HFF-Myc (cell line): ENCODE measurements at regions not wholly inside any gene's neighbourhood (a gene's known extent, or its start where the extent isn't known, plus 50 kb on each side); places are given as distances from the start of the nearest gene placed in this dataset.

Source experiments
- DNase-seq: peaks from one replicate; pipeline ENCODE4 v3.0.0-alpha.2; 2011; ENCODE audit warnings: low read depth; ENCODE audit errors: extremely low read depth
- H3K4me3 ChIP-seq: replicated peaks from 2 replicates; pipeline ENCODE4 v1.5.1; 2011; ENCODE audit warnings: low read depth, mild to moderate bottlenecking, control low read depth, low read length
- TF ChIP-seq, protein P1 (sequence below): IDR thresholded peaks from 2 replicates; pipeline ENCODE4 v1.5.1; 2012; ENCODE audit warnings: mild to moderate bottlenecking, low read depth, low read length, control low read depth; ENCODE audit errors: missing control alignments

DNA sequence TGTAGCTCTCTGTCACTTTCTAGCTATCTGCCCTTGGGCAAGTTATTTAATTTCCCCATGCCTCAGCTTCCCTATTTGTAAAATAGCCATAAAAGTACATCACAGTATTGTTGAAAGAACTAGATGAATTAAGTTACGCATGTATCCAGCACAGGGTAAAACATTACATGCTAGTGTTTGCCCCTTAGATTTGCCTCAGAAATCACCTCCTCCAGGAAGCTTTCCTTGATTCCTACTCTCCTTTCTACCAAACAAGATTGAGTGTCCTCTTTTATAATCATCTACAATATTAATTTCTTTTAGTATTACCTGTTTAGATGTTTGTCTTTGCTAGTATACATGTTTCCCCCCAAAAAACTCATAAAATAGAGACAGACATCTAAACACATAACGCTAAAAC, 369.5 kb downstream of the GBA3 start:
- TF ChIP-seq, protein P1, sequence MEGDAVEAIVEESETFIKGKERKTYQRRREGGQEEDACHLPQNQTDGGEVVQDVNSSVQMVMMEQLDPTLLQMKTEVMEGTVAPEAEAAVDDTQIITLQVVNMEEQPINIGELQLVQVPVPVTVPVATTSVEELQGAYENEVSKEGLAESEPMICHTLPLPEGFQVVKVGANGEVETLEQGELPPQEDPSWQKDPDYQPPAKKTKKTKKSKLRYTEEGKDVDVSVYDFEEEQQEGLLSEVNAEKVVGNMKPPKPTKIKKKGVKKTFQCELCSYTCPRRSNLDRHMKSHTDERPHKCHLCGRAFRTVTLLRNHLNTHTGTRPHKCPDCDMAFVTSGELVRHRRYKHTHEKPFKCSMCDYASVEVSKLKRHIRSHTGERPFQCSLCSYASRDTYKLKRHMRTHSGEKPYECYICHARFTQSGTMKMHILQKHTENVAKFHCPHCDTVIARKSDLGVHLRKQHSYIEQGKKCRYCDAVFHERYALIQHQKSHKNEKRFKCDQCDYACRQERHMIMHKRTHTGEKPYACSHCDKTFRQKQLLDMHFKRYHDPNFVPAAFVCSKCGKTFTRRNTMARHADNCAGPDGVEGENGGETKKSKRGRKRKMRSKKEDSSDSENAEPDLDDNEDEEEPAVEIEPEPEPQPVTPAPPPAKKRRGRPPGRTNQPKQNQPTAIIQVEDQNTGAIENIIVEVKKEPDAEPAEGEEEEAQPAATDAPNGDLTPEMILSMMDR: no peak
- no peak for DNase-seq
- no peak overlapping the region for H3K4me3 ChIP-seq

DNA sequence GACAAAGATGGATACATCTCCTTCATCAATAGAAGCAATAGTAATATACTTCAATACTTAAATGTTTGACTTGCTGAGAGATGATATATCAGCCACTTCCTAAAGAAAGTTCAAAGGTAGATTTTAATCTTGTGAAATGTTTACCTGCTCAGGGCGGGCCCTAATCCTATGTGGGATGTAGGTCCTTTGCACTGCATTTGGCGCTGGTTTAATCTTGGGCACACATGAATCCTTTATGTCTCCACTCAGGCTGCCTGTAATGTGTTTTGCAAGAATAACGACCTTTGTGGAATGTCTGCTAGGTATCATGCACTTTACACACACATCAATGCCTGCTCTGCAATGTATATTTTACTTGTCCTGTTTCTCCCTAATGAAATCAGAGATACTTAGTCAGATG, 368.7 kb downstream of the GBA3 start:
- H3K4me3 ChIP-seq: no peak overlapping the region
- DNase-seq: no peak
- TF ChIP-seq, protein P1: no peak

DNA sequence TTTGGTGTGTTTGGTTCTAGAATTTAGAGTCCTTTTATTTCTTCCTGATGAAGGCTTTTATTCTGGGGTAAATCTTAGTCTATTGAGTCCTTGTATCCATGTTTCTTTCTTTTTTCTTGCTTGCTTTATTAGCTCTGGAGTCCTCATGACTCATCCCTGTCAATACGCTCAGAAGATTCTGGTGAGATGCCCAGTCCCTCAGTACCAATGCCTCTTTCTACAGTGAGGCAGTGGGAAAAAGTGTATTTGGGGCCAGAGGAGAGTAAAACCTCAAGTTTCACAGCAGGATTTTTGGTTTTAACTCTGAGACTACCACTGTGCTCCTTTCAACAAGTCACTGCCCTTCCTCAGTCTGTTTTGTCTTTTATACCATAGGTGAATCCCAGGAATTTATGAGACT, 368.0 kb downstream of the GBA3 start:
- H3K4me3 ChIP-seq: no peak overlapping the region
- no peak for DNase-seq
- TF ChIP-seq, protein P1: no peak

DNA sequence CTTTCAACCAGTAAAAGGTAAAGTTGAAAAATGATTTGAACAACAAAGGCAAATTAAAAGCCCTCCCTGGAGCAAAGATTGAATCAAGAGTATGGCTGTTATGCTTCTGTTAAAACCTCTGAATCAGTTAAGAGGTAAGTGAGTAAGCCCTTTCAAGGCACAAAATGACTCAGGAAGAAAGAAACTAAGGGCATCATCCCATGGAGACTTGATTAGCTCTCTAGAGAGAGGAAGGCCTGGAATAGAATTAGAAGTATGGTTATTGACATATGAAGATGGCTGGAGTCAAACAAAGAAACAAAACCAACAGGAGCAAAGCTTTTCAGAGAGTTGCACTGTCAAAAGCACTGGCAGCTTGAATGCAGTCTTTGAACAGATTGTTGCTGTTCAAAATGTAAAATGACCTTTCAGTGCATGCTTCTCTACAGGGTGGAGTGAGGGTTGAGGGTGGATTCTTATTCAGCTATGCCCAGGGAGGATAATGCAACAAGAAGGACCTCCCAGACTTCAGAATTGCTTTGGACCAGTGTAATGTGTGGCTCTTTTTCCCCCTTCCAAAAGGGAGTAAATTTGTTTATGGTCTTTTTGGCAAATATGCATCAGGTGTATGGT, 365.5 kb downstream of the GBA3 start:
- H3K4me3 ChIP-seq: no peak overlapping the region
- no peak for DNase-seq
- TF ChIP-seq, protein P1: no peak

DNA sequence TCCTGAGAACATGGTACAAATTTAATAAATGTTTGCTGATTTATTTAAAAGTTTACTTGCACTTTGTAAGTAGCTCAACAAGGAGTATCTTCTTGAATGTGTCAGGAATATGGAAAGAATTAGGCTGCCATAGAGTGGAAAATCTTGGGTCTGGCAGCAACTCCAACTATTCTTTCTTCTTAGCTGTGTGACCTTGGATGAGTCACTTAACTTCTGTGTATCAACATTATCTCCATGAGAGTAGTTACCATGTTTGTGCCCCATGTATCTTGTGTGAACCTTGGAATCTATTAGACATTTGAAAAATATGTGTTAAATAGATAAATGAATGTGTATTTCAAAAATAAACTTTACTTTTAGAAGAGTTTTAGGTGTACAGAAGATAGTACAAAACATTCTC, 348.8 kb downstream of the GBA3 start:
- DNase-seq: no peak
- no peak overlapping the region for H3K4me3 ChIP-seq
- TF ChIP-seq, protein P1: no peak

DNA sequence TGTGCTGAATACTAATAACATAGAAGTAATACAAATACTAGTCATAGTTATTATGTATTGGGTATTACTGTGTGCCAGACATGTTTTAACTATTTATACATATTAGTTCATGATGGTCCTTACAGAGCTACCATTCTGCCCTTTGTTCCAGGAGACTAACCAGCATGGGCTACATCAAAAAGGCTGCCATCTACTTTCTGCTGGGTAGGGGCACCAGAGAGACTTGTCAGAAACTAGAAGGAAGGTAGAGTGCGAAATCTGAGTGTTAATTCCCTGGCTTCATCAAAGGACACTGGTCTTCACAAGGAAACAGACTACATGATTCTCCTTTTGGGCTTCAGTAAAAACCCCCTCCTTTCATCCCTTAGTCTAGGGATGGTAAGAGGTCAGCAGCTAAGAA, 347.8 kb downstream of the GBA3 start:
- no peak overlapping the region for H3K4me3 ChIP-seq
- no peak for DNase-seq
- TF ChIP-seq, protein P1: no peak

DNA sequence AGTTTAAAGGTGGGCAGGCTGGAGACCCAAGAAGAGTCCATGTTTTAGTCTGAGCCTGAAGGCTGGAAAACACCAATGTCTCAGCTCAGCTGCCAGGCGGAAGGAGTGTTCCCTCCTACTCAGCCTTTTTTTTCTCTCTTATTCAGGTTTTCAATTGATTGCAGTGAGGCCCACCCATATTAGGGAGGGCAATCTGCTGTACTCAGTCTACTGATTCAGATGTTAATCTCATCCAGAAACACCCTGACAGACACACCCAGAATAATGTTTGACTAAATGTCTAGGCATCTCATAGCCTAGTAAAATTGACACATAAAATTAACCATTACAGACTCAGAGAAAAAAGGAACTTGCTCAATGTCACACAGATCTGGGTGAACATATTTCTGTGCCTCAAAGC, 347.1 kb downstream of the GBA3 start:
- TF ChIP-seq, protein P1: no peak
- no peak overlapping the region for H3K4me3 ChIP-seq
- DNase-seq: no peak
